ENCODE measurements at regions not wholly inside any gene's neighbourhood (a gene's known extent, or its start where the extent isn't known, plus 50 kb on each side); places are given as distances from the start of the nearest gene placed in this dataset.
A peak's percentile ranks its signal among the peaks of the same experiment; 100 is the strongest.
"Not testable (repeated sequence)": the region's sequence is repeated elsewhere in the genome, so short reads cannot be mapped to it uniquely, and the experiment has no call there.

DNA sequence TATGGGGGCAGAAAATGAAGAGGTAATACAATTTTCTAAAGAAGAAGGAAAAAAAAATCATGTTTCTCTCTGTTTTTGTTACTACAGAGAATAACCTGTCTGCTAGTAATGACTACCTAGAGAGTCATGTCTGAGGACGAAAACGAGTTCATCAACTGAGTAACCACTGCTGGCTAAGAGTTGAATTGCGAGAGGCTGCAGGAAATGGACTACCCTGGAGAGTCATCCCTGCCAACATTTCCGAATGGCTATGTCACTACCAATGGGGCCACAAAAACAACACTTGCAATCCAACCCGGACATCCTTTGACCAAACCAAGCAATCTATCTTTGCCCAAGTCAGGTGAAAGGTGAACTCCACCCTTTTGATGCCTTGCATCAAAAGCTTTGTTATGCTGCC lies 120.6 kb downstream of the FCRL5 start:
- in situ Hi-C loops (cut with MboI) = no loop called here
- peak; percentile 79 for DNase-seq
- no peaks in the 10 kb centered on the region for H3K9me2 ChIP-seq (ENCODE audit: insufficient read depth)
- no peak overlapping the region for H3K27ac ChIP-seq
- WGBS, 2 experiments (ENCODE audit: low coverage in 1 of 2, low lambda C conversion rate in 2 of 2, missing lambda C conversion rate in 2 of 2) = 22 to 35% methylated on average over 5 of the region's 5 CpGs
- no peak overlapping the region for H3K9ac ChIP-seq
- H3K36me3 ChIP-seq (ENCODE audit: low read depth) = no peaks in the 10 kb centered on the region
- no peaks in the 10 kb centered on the region for H3K27me3 ChIP-seq (replicated peaks; ENCODE audit: insufficient read depth)
- H3K4me3 ChIP-seq = no peak overlapping the region
- TF ChIP-seq EZH2 (IDR thresholded peaks at IDR 0.05; ENCODE audit: insufficient read depth, poor library complexity, severe bottlenecking) (no peak), EZH2phosphoT487 (IDR thresholded peaks at IDR 0.05; ENCODE audit: insufficient read depth, low read depth) (no peak)
- no peaks in the 10 kb centered on the region for H3K79me2 ChIP-seq (ENCODE audit: insufficient read depth)
- no peaks in the 10 kb centered on the region for H4K20me1 ChIP-seq (ENCODE audit: insufficient read depth)
- H3K4me1 ChIP-seq (ENCODE audit: insufficient read depth) = no peaks in the 10 kb centered on the region; the same call in 1 of the 2 replicates
- H3K9me3 ChIP-seq (ENCODE audit: low read depth) = no peaks in the 10 kb centered on the region
- H3F3A ChIP-seq (ENCODE audit: insufficient read depth) = no peaks in the 10 kb centered on the region
- no peak overlapping the region for H2AFZ ChIP-seq
- no peak overlapping the region for H3K4me2 ChIP-seq (ENCODE audit: unreplicated experiment)

DNA sequence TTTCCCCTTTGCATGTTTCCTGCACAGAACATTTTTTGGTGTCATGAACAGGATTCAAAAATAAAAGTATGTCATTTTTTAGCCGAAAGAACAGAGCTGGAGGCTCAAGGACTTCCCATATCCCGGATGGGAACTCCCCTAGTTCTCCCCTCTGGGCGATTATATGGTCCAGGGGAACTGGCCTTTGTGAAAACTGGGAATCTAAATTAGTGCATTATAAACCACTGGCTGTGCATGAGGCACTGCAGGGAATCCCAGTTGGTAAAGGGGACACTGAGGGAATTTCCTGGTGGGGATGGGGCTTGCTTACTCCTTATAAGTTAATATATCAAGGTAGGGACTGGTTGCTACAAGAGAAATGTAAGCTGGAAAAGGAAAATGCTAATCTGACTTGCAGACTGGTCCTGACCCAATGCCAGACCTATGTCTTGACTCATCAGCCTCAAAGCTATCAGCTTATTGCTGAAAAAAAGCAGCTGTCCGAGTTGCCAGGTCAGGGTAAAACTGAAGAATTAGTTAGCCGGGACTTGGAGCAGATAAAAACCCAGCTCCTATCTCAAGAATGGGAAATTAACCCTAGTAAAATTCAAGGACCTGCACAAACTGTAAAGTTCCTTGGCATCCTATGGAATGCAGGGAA lies 122.6 kb downstream of the FCRL5 start:
- in situ Hi-C loops (cut with MboI) = no loop called here
- H3K27ac ChIP-seq = no peak overlapping the region
- no peaks in the 10 kb centered on the region for H3K27me3 ChIP-seq (replicated peaks; ENCODE audit: insufficient read depth)
- no peaks in the 10 kb centered on the region for H3K79me2 ChIP-seq (ENCODE audit: insufficient read depth)
- no peaks in the 10 kb centered on the region for H3F3A ChIP-seq (ENCODE audit: insufficient read depth)
- no peaks in the 10 kb centered on the region; the same call in 1 of the 2 replicates for H3K4me1 ChIP-seq (ENCODE audit: insufficient read depth)
- no peaks in the 10 kb centered on the region for H3K36me3 ChIP-seq (ENCODE audit: low read depth)
- no peaks in the 10 kb centered on the region for H3K9me2 ChIP-seq (ENCODE audit: insufficient read depth)
- H3K9ac ChIP-seq = no peak overlapping the region
- WGBS, 2 experiments (ENCODE audit: low coverage in 1 of 2, low lambda C conversion rate in 2 of 2, missing lambda C conversion rate in 2 of 2) = 32 to 45% methylated on average over 5 of the region's 5 CpGs
- H2AFZ ChIP-seq = no peak overlapping the region
- peak; percentile 52 for DNase-seq
- no peak overlapping the region for H3K4me3 ChIP-seq
- TF ChIP-seq EZH2 (IDR thresholded peaks at IDR 0.05; ENCODE audit: insufficient read depth, poor library complexity, severe bottlenecking) (no peak), EZH2phosphoT487 (IDR thresholded peaks at IDR 0.05; ENCODE audit: insufficient read depth, low read depth) (no peak)
- H3K4me2 ChIP-seq (ENCODE audit: unreplicated experiment) = no peak overlapping the region
- H3K9me3 ChIP-seq (ENCODE audit: low read depth) = no peaks in the 10 kb centered on the region
- H4K20me1 ChIP-seq (ENCODE audit: insufficient read depth) = no peaks in the 10 kb centered on the region

DNA sequence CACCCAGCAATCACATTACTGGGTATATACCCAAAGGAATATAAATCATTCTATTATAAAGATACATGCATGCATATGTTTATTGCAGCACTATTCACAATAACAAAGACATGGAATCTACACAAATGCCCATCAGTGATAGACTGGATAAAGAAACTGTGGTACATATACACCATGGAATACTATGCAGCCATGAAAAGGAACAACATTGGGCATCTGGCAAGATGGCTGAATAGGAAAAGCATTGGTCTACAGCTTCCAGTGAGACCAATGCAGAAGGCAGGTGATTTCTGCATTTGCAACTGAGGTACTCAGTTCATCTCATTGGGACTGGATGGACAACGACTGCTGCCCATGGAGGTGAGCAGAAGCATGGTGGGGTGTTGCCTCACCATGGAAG lies 128.6 kb downstream of the FCRL5 start:
- H3K4me3 ChIP-seq; H3K27me3 ChIP-seq (replicated peaks; ENCODE audit: insufficient read depth); H4K20me1 ChIP-seq (ENCODE audit: insufficient read depth); H3K4me2 ChIP-seq (ENCODE audit: unreplicated experiment); H3K9me3 ChIP-seq (ENCODE audit: low read depth); H3K36me3 ChIP-seq (ENCODE audit: low read depth); H3F3A ChIP-seq (ENCODE audit: insufficient read depth); H3K27ac ChIP-seq; H2AFZ ChIP-seq; H3K79me2 ChIP-seq (ENCODE audit: insufficient read depth); in situ Hi-C loops (cut with MboI); H3K9me2 ChIP-seq (ENCODE audit: insufficient read depth); DNase-seq; H3K4me1 ChIP-seq (ENCODE audit: insufficient read depth); H3K9ac ChIP-seq: not testable (repeated sequence)
- WGBS, 2 experiments (ENCODE audit: low coverage in 1 of 2, low lambda C conversion rate in 2 of 2, missing lambda C conversion rate in 2 of 2) = 25 to 78% methylated on average over 1 of the region's 1 CpG

DNA sequence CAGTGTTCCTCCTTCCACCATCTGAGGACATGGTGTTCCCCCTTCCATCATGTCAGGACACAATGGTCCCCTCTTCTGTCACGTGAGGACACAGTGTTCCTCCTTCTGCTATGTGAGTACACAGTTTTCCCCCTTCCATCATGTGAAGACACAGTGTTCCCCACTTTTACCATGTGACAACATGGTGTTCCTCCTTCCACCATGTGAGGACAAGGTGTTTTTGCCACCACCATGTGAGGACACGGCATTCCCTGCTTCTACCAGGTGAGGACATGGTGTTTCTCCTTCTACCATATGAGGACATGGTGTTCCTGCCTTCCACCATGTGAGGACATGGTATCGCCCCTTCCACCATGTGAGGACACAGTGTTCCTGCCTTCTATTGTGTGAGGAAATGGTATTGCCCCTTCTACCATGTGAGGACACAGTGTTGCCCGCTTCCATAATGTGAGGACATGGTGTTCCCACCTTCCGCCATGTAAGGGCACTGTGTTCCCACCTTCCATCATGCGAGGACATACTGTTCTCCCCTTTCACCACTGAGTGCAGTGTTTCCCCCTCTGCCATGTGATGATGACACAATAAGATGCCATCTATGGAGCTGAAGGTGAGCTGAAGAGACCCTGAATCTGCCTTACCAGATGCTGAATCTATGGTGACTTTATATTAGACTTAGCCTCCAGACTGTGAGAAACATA lies 132.3 kb downstream of the FCRL5 start:
- no peaks in the 10 kb centered on the region for H3K9me3 ChIP-seq (ENCODE audit: low read depth)
- no peaks in the 10 kb centered on the region for H3K36me3 ChIP-seq (ENCODE audit: low read depth)
- no peak overlapping the region for H3K27ac ChIP-seq
- H3K4me3 ChIP-seq = no peak overlapping the region
- no peak overlapping the region for H3K4me2 ChIP-seq (ENCODE audit: unreplicated experiment)
- no peak overlapping the region for H2AFZ ChIP-seq
- in situ Hi-C loops (cut with MboI) = no loop called here
- WGBS, 2 experiments (ENCODE audit: low coverage in 1 of 2, low lambda C conversion rate in 2 of 2, missing lambda C conversion rate in 2 of 2) = 53% methylated on average over 6 of the region's 6 CpGs
- TF ChIP-seq EZH2phosphoT487 (IDR thresholded peaks at IDR 0.05; ENCODE audit: insufficient read depth, low read depth) (no peak), EZH2 (IDR thresholded peaks at IDR 0.05; ENCODE audit: insufficient read depth, poor library complexity, severe bottlenecking) (no peak)
- no peak overlapping the region for H3K9ac ChIP-seq
- H4K20me1 ChIP-seq (ENCODE audit: insufficient read depth) = no peaks in the 10 kb centered on the region
- H3F3A ChIP-seq (ENCODE audit: insufficient read depth) = no peaks in the 10 kb centered on the region
- H3K4me1 ChIP-seq (ENCODE audit: insufficient read depth) = no peaks in the 10 kb centered on the region
- no peaks in the 10 kb centered on the region for H3K79me2 ChIP-seq (ENCODE audit: insufficient read depth)
- H3K9me2 ChIP-seq (ENCODE audit: insufficient read depth) = no peaks in the 10 kb centered on the region
- DNase-seq = no peak
- H3K27me3 ChIP-seq (replicated peaks; ENCODE audit: insufficient read depth) = no peaks in the 10 kb centered on the region; the same call in 1 of the 2 replicates
